ENCODE measurements at regions not wholly inside any gene's neighbourhood (a gene's known extent, or its start where the extent isn't known, plus 50 kb on each side); places are given as distances from the start of the nearest gene placed in this dataset.

DNA sequence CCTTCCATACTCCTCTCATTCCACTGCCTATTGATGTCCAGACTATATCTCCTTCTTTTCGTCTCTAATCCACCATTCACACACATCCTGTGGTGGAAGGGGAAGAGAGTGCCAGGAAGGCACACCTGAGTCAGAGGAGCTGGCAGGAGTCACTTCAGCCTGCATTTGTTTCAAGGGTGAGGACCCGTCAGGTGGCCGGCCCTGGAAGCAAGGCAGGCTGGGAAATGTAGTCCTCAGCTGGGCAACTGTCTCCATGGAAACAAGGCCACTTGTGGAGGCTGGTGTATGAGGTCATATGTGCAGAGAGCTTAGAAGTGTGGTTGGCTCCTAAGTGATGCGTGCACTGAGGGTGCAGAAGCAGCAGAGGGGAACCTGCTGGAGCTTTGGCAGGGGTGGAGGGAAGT lies 278.4 kb downstream of the NSG2 start:
- no peak overlapping the region for H2AK5ac ChIP-seq (ENCODE audit: low read length)
- H2BK120ac ChIP-seq (ENCODE audit: low read depth, low read length), result no peak overlapping the region
- no peak overlapping the region for H3K4ac ChIP-seq (ENCODE audit: low read depth, low read length)
- no peak overlapping the region for H4K5ac ChIP-seq (ENCODE audit: low read length)
- H3K27ac ChIP-seq (ENCODE audit: low read depth, low read length), result no peak overlapping the region
- H3K9ac ChIP-seq (ENCODE audit: low read length), result no peak overlapping the region
- H3K23ac ChIP-seq (ENCODE audit: low read length), result no peak overlapping the region
- no peak overlapping the region for H3K4me2 ChIP-seq (ENCODE audit: low read length)
- no peaks in the 10 kb centered on the region for H3K27me3 ChIP-seq (ENCODE audit: insufficient read depth, low read length, poor library complexity)
- H3K79me1 ChIP-seq (ENCODE audit: low read length), result no peaks in the 10 kb centered on the region
- H2BK15ac ChIP-seq (replicated peaks; ENCODE audit: low read depth), result no peak overlapping the region
- H3K56ac ChIP-seq (ENCODE audit: low read length), result no peak overlapping the region
- peaks cover 5% of the 10 kb centered on the region for H3K4me1 ChIP-seq (ENCODE audit: control insufficient read depth, low read depth, low read length)
- no peak overlapping the region for H4K8ac ChIP-seq (ENCODE audit: low read depth, low read length)
- no peak overlapping the region for H3K4me3 ChIP-seq (ENCODE audit: low read length)
- no peak overlapping the region for H3K18ac ChIP-seq (ENCODE audit: low read length)
- 100% methylated on average over 1 of the region's 4 CpGs for WGBS (ENCODE audit: extremely low coverage, insufficient coverage, low lambda C conversion rate)
- no peaks in the 10 kb centered on the region for H3K36me3 ChIP-seq (ENCODE audit: control insufficient read depth, insufficient read depth, low read length)
- H3K79me2 ChIP-seq (ENCODE audit: control insufficient read depth, insufficient read depth, low read length), result no peaks in the 10 kb centered on the region
- H2BK5ac ChIP-seq (ENCODE audit: low read length), result no peak overlapping the region
- DNase-seq, result peak; percentile 92

- no peak overlapping the region for H3K56ac ChIP-seq (ENCODE audit: low read length)
- no peak overlapping the region for H3K4me3 ChIP-seq (ENCODE audit: low read length)
- no peak overlapping the region for H3K23ac ChIP-seq (ENCODE audit: low read length)
- H4K5ac ChIP-seq (ENCODE audit: low read length), result no peak overlapping the region
- no peak overlapping the region for H2AK5ac ChIP-seq (ENCODE audit: low read length)
- H2BK15ac ChIP-seq (replicated peaks; ENCODE audit: low read depth), result no peak overlapping the region
- no peak overlapping the region for H3K9ac ChIP-seq (ENCODE audit: low read length)
- H3K18ac ChIP-seq (ENCODE audit: low read length), result no peak overlapping the region
- H3K27ac ChIP-seq (ENCODE audit: low read depth, low read length), result no peak overlapping the region
- H4K8ac ChIP-seq (ENCODE audit: low read depth, low read length), result no peak overlapping the region
- H3K36me3 ChIP-seq (ENCODE audit: control insufficient read depth, insufficient read depth, low read length), result no peaks in the 10 kb centered on the region
- H3K79me1 ChIP-seq (ENCODE audit: low read length), result no peaks in the 10 kb centered on the region
- H3K4me1 ChIP-seq (ENCODE audit: control insufficient read depth, low read depth, low read length), result peaks cover 5% of the 10 kb centered on the region
- H3K27me3 ChIP-seq (ENCODE audit: insufficient read depth, low read length, poor library complexity), result no peaks in the 10 kb centered on the region
- no CpG with 5 or more reads among the region's 3 CpGs for WGBS (ENCODE audit: extremely low coverage, insufficient coverage, low lambda C conversion rate)
- H2BK5ac ChIP-seq (ENCODE audit: low read length), result no peak overlapping the region
- H3K4me2 ChIP-seq (ENCODE audit: low read length), result no peak overlapping the region
- no peaks in the 10 kb centered on the region for H3K79me2 ChIP-seq (ENCODE audit: control insufficient read depth, insufficient read depth, low read length)
- no peak overlapping the region for H2BK120ac ChIP-seq (ENCODE audit: low read depth, low read length)
- DNase-seq, result no peak
- H3K4ac ChIP-seq (ENCODE audit: low read depth, low read length), result no peak overlapping the region
Measured at GRCh38 chr5:174324680-174325079, 279.2 kb downstream of the NSG2 start.

DNA sequence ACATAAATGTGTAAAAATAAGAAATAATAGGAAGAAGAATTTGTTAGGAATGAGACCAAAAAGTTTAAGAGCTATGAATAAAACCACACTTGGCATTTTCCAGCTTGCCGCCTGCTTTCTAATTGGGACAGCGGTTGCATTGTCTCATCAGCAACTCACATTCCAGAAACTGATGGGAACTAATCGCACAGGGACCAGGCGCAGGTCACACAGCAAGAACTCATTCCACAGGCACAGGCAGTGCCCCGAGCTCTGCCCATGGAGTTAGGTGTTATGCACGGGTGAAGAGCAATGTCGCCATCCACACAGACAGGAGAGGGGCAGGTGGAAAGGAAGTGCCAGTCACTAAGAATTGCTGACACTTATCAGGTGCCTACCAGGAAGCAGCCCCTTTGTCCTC lies 279.9 kb downstream of the NSG2 start:
- WGBS (ENCODE audit: extremely low coverage, insufficient coverage, low lambda C conversion rate), result no CpG with 5 or more reads among the region's 7 CpGs
- H3K4me2 ChIP-seq (ENCODE audit: low read length), result no peak overlapping the region
- H3K4me3 ChIP-seq (ENCODE audit: low read length), result no peak overlapping the region
- no peak overlapping the region for H2BK5ac ChIP-seq (ENCODE audit: low read length)
- no peak overlapping the region for H4K8ac ChIP-seq (ENCODE audit: low read depth, low read length)
- H3K56ac ChIP-seq (ENCODE audit: low read length), result no peak overlapping the region
- no peaks in the 10 kb centered on the region for H3K36me3 ChIP-seq (ENCODE audit: control insufficient read depth, insufficient read depth, low read length)
- no peak overlapping the region for H3K4ac ChIP-seq (ENCODE audit: low read depth, low read length)
- no peak overlapping the region for H4K5ac ChIP-seq (ENCODE audit: low read length)
- H3K27ac ChIP-seq (ENCODE audit: low read depth, low read length), result no peak overlapping the region
- H3K23ac ChIP-seq (ENCODE audit: low read length), result no peak overlapping the region
- no peak overlapping the region for H2BK120ac ChIP-seq (ENCODE audit: low read depth, low read length)
- H3K9ac ChIP-seq (ENCODE audit: low read length), result no peak overlapping the region
- H3K4me1 ChIP-seq (ENCODE audit: control insufficient read depth, low read depth, low read length), result peaks cover 5% of the 10 kb centered on the region
- H2AK5ac ChIP-seq (ENCODE audit: low read length), result no peak overlapping the region
- H3K27me3 ChIP-seq (ENCODE audit: insufficient read depth, low read length, poor library complexity), result no peaks in the 10 kb centered on the region
- no peak overlapping the region for H2BK15ac ChIP-seq (replicated peaks; ENCODE audit: low read depth)
- H3K79me1 ChIP-seq (ENCODE audit: low read length), result no peaks in the 10 kb centered on the region
- no peak for DNase-seq
- no peaks in the 10 kb centered on the region for H3K79me2 ChIP-seq (ENCODE audit: control insufficient read depth, insufficient read depth, low read length)
- H3K18ac ChIP-seq (ENCODE audit: low read length), result no peak overlapping the region

- whole genome bisulfite sequencing (ENCODE audit: extremely low coverage, insufficient coverage, low lambda C conversion rate), result no CpG with 5 or more reads among the region's 6 CpGs
- no peak overlapping the region for H3K23ac ChIP-seq (ENCODE audit: low read length)
- no peak overlapping the region for H2AK5ac ChIP-seq (ENCODE audit: low read length)
Measured at GRCh38 chr5:174325961-174326360, 280.5 kb downstream of the NSG2 start.

DNA sequence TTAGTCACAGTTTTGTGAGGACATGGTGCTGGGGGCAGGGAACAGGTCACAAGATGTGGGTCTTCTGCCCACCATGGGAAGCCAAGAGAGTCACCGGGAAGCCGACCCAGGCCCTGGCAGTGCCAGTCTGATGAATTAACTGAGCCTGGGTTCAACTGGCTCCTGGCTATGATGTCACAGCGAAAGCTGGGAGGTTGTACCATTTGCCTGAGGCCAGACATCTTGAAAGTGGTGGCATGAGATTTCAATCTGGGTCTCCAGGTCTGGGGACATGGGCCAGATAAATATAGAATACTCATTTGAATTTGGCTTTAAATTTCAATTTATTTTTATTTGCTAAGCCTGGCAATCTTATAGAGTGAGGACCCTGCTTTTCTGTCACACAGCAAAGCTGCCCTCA lies 280.9 kb downstream of the NSG2 start:
- Histone ChIP-seq H2AK5ac (ENCODE audit: low read length) (no peak overlapping the region), H3K9ac (ENCODE audit: low read length) (no peak overlapping the region), H3K79me2 (ENCODE audit: control insufficient read depth, insufficient read depth, low read length) (no peaks in the 10 kb centered on the region), H4K5ac (ENCODE audit: low read length) (no peak overlapping the region), H3K18ac (ENCODE audit: low read length) (no peak overlapping the region), H3K27ac (ENCODE audit: low read depth, low read length) (no peak overlapping the region), H2BK5ac (ENCODE audit: low read length) (no peak overlapping the region), H3K4me2 (ENCODE audit: low read length) (no peak overlapping the region), H3K4me1 (ENCODE audit: control insufficient read depth, low read depth, low read length) (peaks cover 5% of the 10 kb centered on the region), H3K79me1 (ENCODE audit: low read length) (no peaks in the 10 kb centered on the region), H3K56ac (ENCODE audit: low read length) (no peak overlapping the region), H3K23ac (ENCODE audit: low read length) (no peak overlapping the region), H3K4me3 (ENCODE audit: low read length) (no peak overlapping the region), H3K4ac (ENCODE audit: low read depth, low read length) (no peak overlapping the region), H3K27me3 (ENCODE audit: insufficient read depth, low read length, poor library complexity) (no peaks in the 10 kb centered on the region), H4K8ac (ENCODE audit: low read depth, low read length) (no peak overlapping the region), H3K36me3 (ENCODE audit: control insufficient read depth, insufficient read depth, low read length) (no peaks in the 10 kb centered on the region), H2BK15ac (replicated peaks; ENCODE audit: low read depth) (no peak overlapping the region), H2BK120ac (ENCODE audit: low read depth, low read length) (no peak overlapping the region)
- no CpG with 5 or more reads among the region's 3 CpGs for WGBS (ENCODE audit: extremely low coverage, insufficient coverage, low lambda C conversion rate)
- no peak for DNase-seq

More at GRCh38 chr5:174325961-174326360, 280.5 kb downstream of the NSG2 start:
- no peak overlapping the region for H3K4ac ChIP-seq (ENCODE audit: low read depth, low read length)
- H3K27ac ChIP-seq (ENCODE audit: low read depth, low read length), result no peak overlapping the region
- no peaks in the 10 kb centered on the region for H3K79me1 ChIP-seq (ENCODE audit: low read length)
- H3K9ac ChIP-seq (ENCODE audit: low read length), result no peak overlapping the region
- no peak overlapping the region for H3K4me2 ChIP-seq (ENCODE audit: low read length)
- no peak overlapping the region for H3K18ac ChIP-seq (ENCODE audit: low read length)
- H3K36me3 ChIP-seq (ENCODE audit: control insufficient read depth, insufficient read depth, low read length), result no peaks in the 10 kb centered on the region
- H4K5ac ChIP-seq (ENCODE audit: low read length), result no peak overlapping the region
- no peak overlapping the region for H2BK120ac ChIP-seq (ENCODE audit: low read depth, low read length)
- H3K4me1 ChIP-seq (ENCODE audit: control insufficient read depth, low read depth, low read length), result peaks cover 5% of the 10 kb centered on the region
- H3K4me3 ChIP-seq (ENCODE audit: low read length), result no peak overlapping the region
- no peaks in the 10 kb centered on the region for H3K79me2 ChIP-seq (ENCODE audit: control insufficient read depth, insufficient read depth, low read length)
- no peak overlapping the region for H2BK15ac ChIP-seq (replicated peaks; ENCODE audit: low read depth)
- no peak for DNase-seq
- H3K56ac ChIP-seq (ENCODE audit: low read length), result no peak overlapping the region
- no peaks in the 10 kb centered on the region for H3K27me3 ChIP-seq (ENCODE audit: insufficient read depth, low read length, poor library complexity)
- H4K8ac ChIP-seq (ENCODE audit: low read depth, low read length), result no peak overlapping the region
- H2BK5ac ChIP-seq (ENCODE audit: low read length), result no peak overlapping the region

- peak overlapping the region; percentile 83 for H2AK5ac ChIP-seq (ENCODE audit: low read length)
- H4K8ac ChIP-seq (ENCODE audit: low read depth, low read length), result no peak overlapping the region
Measured at GRCh38 chr5:174327317-174327864, 281.9 kb downstream of the NSG2 start.

More at GRCh38 chr5:174327317-174327864, 281.9 kb downstream of the NSG2 start:
- DNase-seq, result peak; percentile 95
- Histone ChIP-seq H3K79me2 (ENCODE audit: control insufficient read depth, insufficient read depth, low read length) (no peaks in the 10 kb centered on the region), H3K27ac (ENCODE audit: low read depth, low read length) (no peak overlapping the region), H2BK120ac (ENCODE audit: low read depth, low read length) (no peak overlapping the region), H3K56ac (ENCODE audit: low read length) (peak overlapping the region; percentile 73), H4K5ac (ENCODE audit: low read length) (no peak overlapping the region), H3K23ac (ENCODE audit: low read length) (no peak overlapping the region), H3K4me1 (ENCODE audit: control insufficient read depth, low read depth, low read length) (peaks cover 5% of the 10 kb centered on the region), H3K9ac (ENCODE audit: low read length) (peak overlapping the region; percentile 16), H2BK15ac (replicated peaks; ENCODE audit: low read depth) (no peak overlapping the region), H3K27me3 (ENCODE audit: insufficient read depth, low read length, poor library complexity) (no peaks in the 10 kb centered on the region), H3K36me3 (ENCODE audit: control insufficient read depth, insufficient read depth, low read length) (no peaks in the 10 kb centered on the region), H2BK5ac (ENCODE audit: low read length) (no peak overlapping the region), H3K79me1 (ENCODE audit: low read length) (no peaks in the 10 kb centered on the region), H3K4me2 (ENCODE audit: low read length) (no peak overlapping the region), H3K4ac (ENCODE audit: low read depth, low read length) (peak overlapping the region; percentile 89), H3K18ac (ENCODE audit: low read length) (peak overlapping the region; percentile 92), H3K4me3 (ENCODE audit: low read length) (no peak overlapping the region)
- WGBS (ENCODE audit: extremely low coverage, insufficient coverage, low lambda C conversion rate), result no CpG with 5 or more reads among the region's 10 CpGs
